ENCODE measurements at regions not wholly inside any gene's neighbourhood (a gene's known extent, or its start where the extent isn't known, plus 50 kb on each side); places are given as distances from the start of the nearest gene placed in this dataset.

DNA sequence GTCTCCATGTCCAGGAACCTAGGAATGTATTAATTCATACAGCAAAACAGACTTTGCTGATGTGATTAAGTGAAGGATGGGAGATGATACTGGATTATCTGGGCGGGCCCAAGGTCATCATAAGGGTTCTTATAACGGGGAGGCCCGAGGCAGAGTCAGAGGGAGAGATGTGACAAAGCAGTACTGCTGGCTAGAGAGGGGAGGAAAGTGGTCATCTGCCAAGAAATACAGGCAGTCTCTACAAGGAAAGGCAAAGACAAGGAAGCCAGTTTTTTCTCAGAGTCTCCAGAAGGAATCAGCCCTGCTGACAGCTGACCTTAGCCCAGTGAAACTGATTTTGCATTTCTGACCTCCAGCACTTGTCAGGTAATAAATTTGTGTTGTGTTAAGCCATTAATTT lies 66.2 kb upstream of the CORO2B start:
- Histone ChIP-seq H3K4me3 (ENCODE audit: control insufficient read depth in 2 of 3, extremely low read depth in 1 of 3, insufficient read depth in 2 of 3, low read depth in 1 of 3, low read length in 3 of 3) (no peak overlapping the region), H3K9me3 (ENCODE audit: control insufficient read depth, low read depth, low read length) (no peaks in the 10 kb centered on the region), H3K4me2 (ENCODE audit: control insufficient read depth, extremely low read depth, insufficient read depth, low read depth, low read length) (no peak overlapping the region), H3K27me3 (ENCODE audit: control insufficient read depth, extremely low read depth, insufficient read depth, low read length) (peaks cover 32% of the 10 kb centered on the region), H3K4me1 (ENCODE audit: control insufficient read depth, extremely low read depth, insufficient read depth, low read length) (no peaks in the 10 kb centered on the region), H3K27ac (ENCODE audit: control insufficient read depth, insufficient read depth, low read length) (no peak overlapping the region), H3K79me2 (ENCODE audit: control insufficient read depth, insufficient read depth, low read length) (no peaks in the 10 kb centered on the region), H3K9ac (ENCODE audit: control insufficient read depth, extremely low read depth, insufficient read depth, low read length) (no peak overlapping the region), H4K20me1 (ENCODE audit: control insufficient read depth, extremely low read depth, insufficient read depth, low read length) (no peaks in the 10 kb centered on the region), H2AFZ (ENCODE audit: control insufficient read depth, low read length) (no peak overlapping the region), H3K9me1 (ENCODE audit: control insufficient read depth, extremely low read depth, insufficient read depth, low read length) (no peaks in the 10 kb centered on the region), H3K36me3 (ENCODE audit: control insufficient read depth in 2 of 2, extremely low read depth in 1 of 2, insufficient read depth in 2 of 2, low read length in 2 of 2) (no peaks in the 10 kb centered on the region)
- FAIRE-seq (no peak), DNase-seq (ENCODE audit: low read depth, low spot score) (no peak)
- TF ChIP-seq EZH2 (IDR thresholded peaks at IDR 0.05; ENCODE audit: low read length): no peak
- TF ChIP-seq, protein P1, sequence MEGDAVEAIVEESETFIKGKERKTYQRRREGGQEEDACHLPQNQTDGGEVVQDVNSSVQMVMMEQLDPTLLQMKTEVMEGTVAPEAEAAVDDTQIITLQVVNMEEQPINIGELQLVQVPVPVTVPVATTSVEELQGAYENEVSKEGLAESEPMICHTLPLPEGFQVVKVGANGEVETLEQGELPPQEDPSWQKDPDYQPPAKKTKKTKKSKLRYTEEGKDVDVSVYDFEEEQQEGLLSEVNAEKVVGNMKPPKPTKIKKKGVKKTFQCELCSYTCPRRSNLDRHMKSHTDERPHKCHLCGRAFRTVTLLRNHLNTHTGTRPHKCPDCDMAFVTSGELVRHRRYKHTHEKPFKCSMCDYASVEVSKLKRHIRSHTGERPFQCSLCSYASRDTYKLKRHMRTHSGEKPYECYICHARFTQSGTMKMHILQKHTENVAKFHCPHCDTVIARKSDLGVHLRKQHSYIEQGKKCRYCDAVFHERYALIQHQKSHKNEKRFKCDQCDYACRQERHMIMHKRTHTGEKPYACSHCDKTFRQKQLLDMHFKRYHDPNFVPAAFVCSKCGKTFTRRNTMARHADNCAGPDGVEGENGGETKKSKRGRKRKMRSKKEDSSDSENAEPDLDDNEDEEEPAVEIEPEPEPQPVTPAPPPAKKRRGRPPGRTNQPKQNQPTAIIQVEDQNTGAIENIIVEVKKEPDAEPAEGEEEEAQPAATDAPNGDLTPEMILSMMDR (optimal IDR thresholded peaks at IDR 0.05 in 1 of 3, IDR thresholded peaks at IDR 0.05 in 1 of 3, conservative IDR thresholded peaks at IDR 0.05 in 1 of 3; ENCODE audit: extremely low read depth in 1 of 3, insufficient read depth in 2 of 3, low read length in 3 of 3): no peak
- dilution Hi-C loops (cut with MboI; ENCODE audit: extremely low pct_ligation_motif_present, low sequenced_read_pairs): no loop called here

DNA sequence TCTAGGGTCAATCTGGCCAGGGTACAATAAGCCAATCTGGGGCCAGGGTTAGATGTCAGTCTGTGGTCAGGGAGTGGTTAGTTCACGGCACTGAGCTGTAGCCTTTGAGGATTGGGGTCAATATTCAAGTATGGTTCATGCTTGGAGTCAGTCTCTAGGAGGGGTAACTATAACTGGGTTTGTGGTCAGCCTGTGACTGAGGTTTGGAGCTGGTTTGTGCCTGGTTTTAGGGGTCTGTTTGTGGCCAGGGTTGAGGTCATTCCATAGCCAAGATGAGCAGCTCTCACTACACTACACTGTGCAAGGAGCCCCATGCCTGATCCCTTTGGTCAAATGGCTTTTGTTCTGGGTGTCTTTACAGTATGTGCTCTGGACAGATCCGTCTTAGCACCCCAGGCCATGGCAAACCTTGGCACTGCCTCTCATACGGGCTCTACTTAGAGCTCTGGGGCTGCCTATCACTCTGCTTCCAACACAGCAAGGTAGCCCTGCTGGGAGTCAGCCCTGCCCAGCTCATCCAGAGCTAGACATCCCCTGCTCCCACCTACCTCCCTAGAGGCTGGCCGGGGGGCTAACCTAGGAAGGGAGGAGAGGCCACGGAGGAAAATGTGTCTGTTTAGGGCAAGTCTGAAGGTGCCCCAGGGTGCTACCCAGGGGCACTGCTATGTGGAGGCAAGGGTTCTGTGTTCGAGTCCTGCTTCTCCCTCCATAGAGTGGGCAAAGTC lies 63.3 kb upstream of the CORO2B start:
- dilution Hi-C loops (cut with MboI; ENCODE audit: extremely low pct_ligation_motif_present, low sequenced_read_pairs): no loop called here

More for the DNA sequence above, 63.3 kb upstream of the CORO2B start:
- Histone ChIP-seq H3K36me3 (ENCODE audit: control insufficient read depth in 2 of 2, extremely low read depth in 1 of 2, insufficient read depth in 2 of 2, low read length in 2 of 2) (no peaks in the 10 kb centered on the region), H4K20me1 (ENCODE audit: control insufficient read depth, extremely low read depth, insufficient read depth, low read length) (peaks cover 3% of the 10 kb centered on the region), H3K4me2 (ENCODE audit: control insufficient read depth, extremely low read depth, insufficient read depth, low read depth, low read length) (no peak overlapping the region), H3K4me1 (ENCODE audit: control insufficient read depth, extremely low read depth, insufficient read depth, low read length) (peaks cover 9% of the 10 kb centered on the region), H2AFZ (ENCODE audit: control insufficient read depth, low read length) (no peak overlapping the region), H3K4me3 (ENCODE audit: control insufficient read depth in 2 of 3, extremely low read depth in 1 of 3, insufficient read depth in 2 of 3, low read depth in 1 of 3, low read length in 3 of 3) (no peak overlapping the region), H3K27ac (ENCODE audit: control insufficient read depth, insufficient read depth, low read length) (no peak overlapping the region), H3K9me1 (ENCODE audit: control insufficient read depth, extremely low read depth, insufficient read depth, low read length) (no peaks in the 10 kb centered on the region), H3K9me3 (ENCODE audit: control insufficient read depth, low read depth, low read length) (no peaks in the 10 kb centered on the region), H3K27me3 (ENCODE audit: control insufficient read depth, extremely low read depth, insufficient read depth, low read length) (peaks cover 36% of the 10 kb centered on the region), H3K9ac (ENCODE audit: control insufficient read depth, extremely low read depth, insufficient read depth, low read length) (no peak overlapping the region), H3K79me2 (ENCODE audit: control insufficient read depth, insufficient read depth, low read length) (no peaks in the 10 kb centered on the region)
- FAIRE-seq: no peak
- DNase-seq (ENCODE audit: low read depth, low spot score): no peak
- TF ChIP-seq, protein P1 (optimal IDR thresholded peaks at IDR 0.05 in 1 of 3, IDR thresholded peaks at IDR 0.05 in 1 of 3, conservative IDR thresholded peaks at IDR 0.05 in 1 of 3; ENCODE audit: extremely low read depth in 1 of 3, insufficient read depth in 2 of 3, low read length in 3 of 3): no peak
- no peak for TF ChIP-seq EZH2 (IDR thresholded peaks at IDR 0.05; ENCODE audit: low read length)
